HepG2 (cell line): ENCODE measurements at regions not wholly inside any gene's neighbourhood (a gene's known extent, or its start where the extent isn't known, plus 50 kb on each side); places are given as distances from the start of the nearest gene placed in this dataset.

ENCODE experiments used
- ATAC-seq: fragments of 200-7000 bp; cut with Tn5 transposase; 3 replicates; pipeline ENCODE4 v1.9.1; 2020; ENCODE audit warnings: mild to moderate bottlenecking, moderate library complexity
- BruUV-seq: library from RNA; stranded (reverse); fragments of 400-500 nt; replicated peaks from 2 replicates; lab custom pipeline; 2021; lab: Mats Ljungman, UMichigan
- CTCF ChIA-PET: fragments of 300-600 bp; formaldehyde crosslinking; extraction: SDS; loops from one replicate; lab custom pipeline; 2021; ENCODE audit warnings: low total read pairs, inconsistent platforms, low intra/inter-chr PET ratio; lab: Yijun Ruan, JAX
- POLR2A ChIA-PET: fragments of 350-600 bp; sonication (Branson Sonifier 250); formaldehyde crosslinking; loops from one replicate; lab custom pipeline; 2020; ENCODE audit warnings: antibody characterized with exemption, inconsistent platforms; lab: Yijun Ruan, JAX
- DNase-seq: peaks from one replicate; pipeline ENCODE4 v3.0.0-alpha.2; 2015; ENCODE audit warnings: low spot score
- FAIRE-seq: peaks from 3 replicates; lab custom pipeline; 2011; peaks lifted over from hg19 to GRCh38; lab: Jason Lieb, UNC
- H2AFZ ChIP-seq: one replicate; pipeline ENCODE4 v1.6.1; 2011; ENCODE audit warnings: low read length, inconsistent platforms
- H3K27ac ChIP-seq: fragments of 300-600 bp; 3 replicates; pipeline ENCODE4 v1.8.0; 2011; ENCODE audit warnings: mixed run types, mild to moderate bottlenecking, mixed read lengths, low read length, inconsistent platforms; ENCODE audit not compliant: insufficient read depth; ENCODE audit errors: extremely low read length
- H3K27me3 ChIP-seq, 2 experiments: fragments of 200-600 bp in 1 of 2; 2 replicates in 1 of 2; 3 replicates in 1 of 2; pipeline versions ENCODE4 v1.6.0 to v1.8.0; 2011; ENCODE audit warnings: low read length in 2 of 2, mild to moderate bottlenecking in 2 of 2, moderate library complexity in 2 of 2, inconsistent platforms in 1 of 2; ENCODE audit not compliant: insufficient read depth in 2 of 2, control insufficient read depth in 1 of 2
- H3K36me3 ChIP-seq, 2 experiments: fragments of 200-600 bp in 1 of 2; replicated peaks in 1 of 2; 2 replicates in 1 of 2; 3 replicates in 1 of 2; pipeline versions ENCODE4 v1.5.1 to v1.8.0; 2011; ENCODE audit warnings: low read length in 2 of 2, inconsistent platforms in 1 of 2; ENCODE audit not compliant: insufficient read depth in 2 of 2, control insufficient read depth in 1 of 2
- H3K4me1 ChIP-seq: 2 replicates; pipeline ENCODE4 v1.5.1; 2012; ENCODE audit warnings: low read length, inconsistent platforms; ENCODE audit not compliant: insufficient read depth
- H3K4me2 ChIP-seq: 2 replicates; pipeline ENCODE4 v1.6.0; 2011; ENCODE audit warnings: low read depth, low read length, inconsistent platforms
- H3K4me3 ChIP-seq, 3 experiments: fragments of 200-600 bp in 1 of 3; sonication (generic), shearing (Covaris generic) in 1 of 3; replicated peaks in 1 of 3; 2 replicates each; pipeline ENCODE4 v1.5.1; 2011 to 2016; ENCODE audit warnings: low read length in 3 of 3, inconsistent platforms in 2 of 3, low read depth in 2 of 3, mild to moderate bottlenecking in 2 of 3, control low read depth in 1 of 3, mixed read lengths in 1 of 3; ENCODE audit not compliant: insufficient read depth in 1 of 3
- H3K79me2 ChIP-seq: one replicate; pipeline ENCODE4 v1.6.1; 2011; ENCODE audit warnings: low read length, inconsistent platforms; ENCODE audit not compliant: insufficient read depth
- H3K9ac ChIP-seq: 2 replicates; pipeline ENCODE4 v1.6.0; 2011; ENCODE audit warnings: mild to moderate bottlenecking, low read depth, low read length, inconsistent platforms; ENCODE audit not compliant: insufficient read depth
- H3K9me3 ChIP-seq: 2 replicates; pipeline ENCODE4 v1.5.1; 2012; ENCODE audit warnings: mild to moderate bottlenecking, low read length
- H4K20me1 ChIP-seq: 2 replicates; pipeline ENCODE4 v1.6.0; 2011; ENCODE audit warnings: inconsistent platforms, mild to moderate bottlenecking, low read length, moderate library complexity; ENCODE audit not compliant: insufficient read depth
- ISL2 ChIP-seq: sonication (generic); formaldehyde crosslinking; IDR thresholded peaks from 2 replicates; pipeline ENCODE4 v1.5.0; 2020; ENCODE audit warnings: missing genetic modification reagents
- JDP2 ChIP-seq: sonication (generic); formaldehyde crosslinking; IDR thresholded peaks from 2 replicates; pipeline ENCODE4 v1.8.1; 2022; ENCODE audit warnings: missing genetic modification reagents, borderline replicate concordance
- KLF6 ChIP-seq: IDR thresholded peaks from 2 replicates; pipeline ENCODE4 v1.8.0; 2016; ENCODE audit warnings: missing biosample characterization, missing genetic modification reagents
- MLLT10 ChIP-seq: sonication (generic); formaldehyde crosslinking; IDR thresholded peaks from 2 replicates; pipeline ENCODE4 v1.4.0; 2020; ENCODE audit warnings: missing genetic modification reagents
- REPIN1 ChIP-seq: sonication (generic); formaldehyde crosslinking; IDR thresholded peaks from 2 replicates; pipeline ENCODE4 v1.8.0; 2022; ENCODE audit warnings: missing genetic modification reagents, low read depth, mild to moderate bottlenecking, borderline replicate concordance
- SP1 ChIP-seq, 2 experiments: fragments of 450-650 bp in 1 of 2; sonication (generic) in 1 of 2; formaldehyde crosslinking in 1 of 2; IDR thresholded peaks; 2 replicates each; pipeline versions ENCODE4 v1.4.0 to v1.6.1; 2016 to 2020; ENCODE audit warnings: missing genetic modification reagents in 1 of 2
- TBX3 ChIP-seq: fragments of 450-650 bp; IDR thresholded peaks from 2 replicates; pipeline ENCODE4 v1.6.1; 2017; ENCODE audit warnings: antibody characterized with exemption, mild to moderate bottlenecking, inconsistent platforms, borderline replicate concordance
- ZNF737 ChIP-seq: sonication (generic); formaldehyde crosslinking; IDR thresholded peaks from 2 replicates; pipeline ENCODE4 v1.5.0; 2020; ENCODE audit warnings: missing genetic modification reagents, mild to moderate bottlenecking, borderline replicate concordance
- WGBS: methylation state at CpG from one replicate; pipeline ENCODE4 v1.1.6; 2017; ENCODE audit warnings: low lambda C conversion rate; 5-methylcytosine and 5-hydroxymethylcytosine counted together
- in situ Hi-C: cut with HindIII; loops from 2 replicates; pipeline ENCODE4 v1.10.0; 2017; ENCODE audit warnings: low pct_unique_long_range_greater_than_20kb; ENCODE audit not compliant: extremely low pct_ligation_motif_present
- intact Hi-C: fragments of 100-400 bp; cut with micrococcal nuclease; formaldehyde crosslinking; loops from one replicate; pipeline ENCODE4 v1.10.0; 2022; ENCODE audit not compliant: unreplicated experiment
- TF ChIP-seq, protein P1 (sequence below): sonication (generic); formaldehyde crosslinking; IDR thresholded peaks from 2 replicates; pipeline ENCODE4 v1.8.1; 2023; ENCODE audit warnings: mild to moderate bottlenecking, missing genetic modification reagents
- TF ChIP-seq, protein P2 (sequence below): sonication (generic); formaldehyde crosslinking; IDR thresholded peaks from 2 replicates; pipeline ENCODE4 v1.4.0; 2020; ENCODE audit warnings: missing genetic modification reagents
- TF ChIP-seq, protein P3 (sequence below), 2 experiments: sonication (generic) in 1 of 2; formaldehyde crosslinking in 1 of 2; IDR thresholded peaks; 2 replicates each; pipeline versions ENCODE4 v1.6.1 to v1.9.0; 2014 to 2022; ENCODE audit warnings: antibody characterized with exemption in 1 of 2, borderline replicate concordance in 1 of 2, inconsistent platforms in 1 of 2, low read depth in 1 of 2, missing genetic modification reagents in 1 of 2
- TF ChIP-seq, protein P4 (sequence below): sonication (generic); formaldehyde crosslinking; IDR thresholded peaks from 2 replicates; pipeline ENCODE4 v1.4.0; 2020; ENCODE audit warnings: missing genetic modification reagents

DNA sequence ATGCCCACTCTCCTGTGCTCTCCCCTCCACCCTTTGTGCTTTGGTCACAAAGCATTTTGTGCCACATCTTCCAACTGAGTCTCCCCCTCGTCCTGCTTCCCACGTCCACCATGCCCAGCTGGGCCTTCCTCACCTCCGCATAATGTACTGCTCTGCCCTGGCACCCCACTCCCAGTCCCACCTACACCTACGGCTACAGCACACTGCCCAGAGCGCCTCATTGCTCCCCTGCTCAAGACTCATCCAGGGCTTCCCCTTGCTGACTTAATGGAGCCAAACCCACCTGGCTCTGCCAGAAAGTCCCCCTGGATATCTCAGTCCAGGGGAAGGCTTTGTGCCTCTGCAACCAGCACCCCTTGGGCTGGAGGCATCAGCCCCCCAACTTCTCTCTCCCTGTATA, 299.2 kb upstream of the ZMIZ1 start:
- Histone ChIP-seq H3K79me2 (no peaks in the 10 kb centered on the region), H2AFZ (no peak overlapping the region), H3K4me3 (no peak overlapping the region), H4K20me1 (no peaks in the 10 kb centered on the region), H3K36me3 (no peaks in the 10 kb centered on the region), H3K27ac (no peak overlapping the region), H3K9ac (no peak overlapping the region), H3K4me2 (no peak overlapping the region), H3K27me3 (peaks cover 0 to 24% of the 10 kb centered on the region in 2 experiments; a peak in 3 of 5 replicates), H3K9me3 (no peaks in the 10 kb centered on the region), H3K4me1 (peaks cover 5% of the 10 kb centered on the region)
- ATAC-seq (no peak), FAIRE-seq (no peak), DNase-seq (no peak)
- TF ChIP-seq, protein P1, sequence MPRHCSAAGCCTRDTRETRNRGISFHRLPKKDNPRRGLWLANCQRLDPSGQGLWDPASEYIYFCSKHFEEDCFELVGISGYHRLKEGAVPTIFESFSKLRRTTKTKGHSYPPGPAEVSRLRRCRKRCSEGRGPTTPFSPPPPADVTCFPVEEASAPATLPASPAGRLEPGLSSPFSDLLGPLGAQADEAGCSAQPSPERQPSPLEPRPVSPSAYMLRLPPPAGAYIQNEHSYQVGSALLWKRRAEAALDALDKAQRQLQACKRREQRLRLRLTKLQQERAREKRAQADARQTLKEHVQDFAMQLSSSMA (CRISPR knock-in tag) = no peak
- TF ChIP-seq TBX3 (no peak), JDP2 (CRISPR knock-in tag) (no peak), SP1 (IDR thresholded peaks at IDR 0.05) (no peak), SP1 (CRISPR knock-in tag; IDR thresholded peaks at IDR 0.05) (no peak), ISL2 (CRISPR knock-in tag) (no peak), KLF6 (CRISPR knock-in tag) (no peak), ZNF737 (CRISPR knock-in tag) (no peak), MLLT10 (CRISPR knock-in tag) (no peak), REPIN1 (CRISPR knock-in tag) (no peak)
- TF ChIP-seq, protein P2, sequence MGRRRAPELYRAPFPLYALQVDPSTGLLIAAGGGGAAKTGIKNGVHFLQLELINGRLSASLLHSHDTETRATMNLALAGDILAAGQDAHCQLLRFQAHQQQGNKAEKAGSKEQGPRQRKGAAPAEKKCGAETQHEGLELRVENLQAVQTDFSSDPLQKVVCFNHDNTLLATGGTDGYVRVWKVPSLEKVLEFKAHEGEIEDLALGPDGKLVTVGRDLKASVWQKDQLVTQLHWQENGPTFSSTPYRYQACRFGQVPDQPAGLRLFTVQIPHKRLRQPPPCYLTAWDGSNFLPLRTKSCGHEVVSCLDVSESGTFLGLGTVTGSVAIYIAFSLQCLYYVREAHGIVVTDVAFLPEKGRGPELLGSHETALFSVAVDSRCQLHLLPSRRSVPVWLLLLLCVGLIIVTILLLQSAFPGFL (CRISPR knock-in tag) = no peak
- TF ChIP-seq, protein P3, sequence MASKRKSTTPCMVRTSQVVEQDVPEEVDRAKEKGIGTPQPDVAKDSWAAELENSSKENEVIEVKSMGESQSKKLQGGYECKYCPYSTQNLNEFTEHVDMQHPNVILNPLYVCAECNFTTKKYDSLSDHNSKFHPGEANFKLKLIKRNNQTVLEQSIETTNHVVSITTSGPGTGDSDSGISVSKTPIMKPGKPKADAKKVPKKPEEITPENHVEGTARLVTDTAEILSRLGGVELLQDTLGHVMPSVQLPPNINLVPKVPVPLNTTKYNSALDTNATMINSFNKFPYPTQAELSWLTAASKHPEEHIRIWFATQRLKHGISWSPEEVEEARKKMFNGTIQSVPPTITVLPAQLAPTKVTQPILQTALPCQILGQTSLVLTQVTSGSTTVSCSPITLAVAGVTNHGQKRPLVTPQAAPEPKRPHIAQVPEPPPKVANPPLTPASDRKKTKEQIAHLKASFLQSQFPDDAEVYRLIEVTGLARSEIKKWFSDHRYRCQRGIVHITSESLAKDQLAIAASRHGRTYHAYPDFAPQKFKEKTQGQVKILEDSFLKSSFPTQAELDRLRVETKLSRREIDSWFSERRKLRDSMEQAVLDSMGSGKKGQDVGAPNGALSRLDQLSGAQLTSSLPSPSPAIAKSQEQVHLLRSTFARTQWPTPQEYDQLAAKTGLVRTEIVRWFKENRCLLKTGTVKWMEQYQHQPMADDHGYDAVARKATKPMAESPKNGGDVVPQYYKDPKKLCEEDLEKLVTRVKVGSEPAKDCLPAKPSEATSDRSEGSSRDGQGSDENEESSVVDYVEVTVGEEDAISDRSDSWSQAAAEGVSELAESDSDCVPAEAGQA (IDR thresholded peaks at IDR 0.05; ENCODE audit: low read depth) = no peak
- TF ChIP-seq, protein P3 (CRISPR knock-in tag; IDR thresholded peaks at IDR 0.05; ENCODE audit: borderline replicate concordance) = no peak
- TF ChIP-seq, protein P4, sequence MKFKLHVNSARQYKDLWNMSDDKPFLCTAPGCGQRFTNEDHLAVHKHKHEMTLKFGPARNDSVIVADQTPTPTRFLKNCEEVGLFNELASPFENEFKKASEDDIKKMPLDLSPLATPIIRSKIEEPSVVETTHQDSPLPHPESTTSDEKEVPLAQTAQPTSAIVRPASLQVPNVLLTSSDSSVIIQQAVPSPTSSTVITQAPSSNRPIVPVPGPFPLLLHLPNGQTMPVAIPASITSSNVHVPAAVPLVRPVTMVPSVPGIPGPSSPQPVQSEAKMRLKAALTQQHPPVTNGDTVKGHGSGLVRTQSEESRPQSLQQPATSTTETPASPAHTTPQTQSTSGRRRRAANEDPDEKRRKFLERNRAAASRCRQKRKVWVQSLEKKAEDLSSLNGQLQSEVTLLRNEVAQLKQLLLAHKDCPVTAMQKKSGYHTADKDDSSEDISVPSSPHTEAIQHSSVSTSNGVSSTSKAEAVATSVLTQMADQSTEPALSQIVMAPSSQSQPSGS (CRISPR knock-in tag) = no peak
- in situ Hi-C loops = no loop called here
- 45% methylated on average over 5 of the region's 5 CpGs for WGBS
- intact Hi-C loops = no loop called here
- no TSS peak for BruUV-seq
- ChIA-PET CTCF (no interaction called here), POLR2A (no interaction called here)
